MM.1S (cell line): ENCODE measurements at regions not wholly inside any gene's neighbourhood (a gene's known extent, or its start where the extent isn't known, plus 50 kb on each side); places are given as distances from the start of the nearest gene placed in this dataset.

Experiments used
- EZH2phosphoT487 ChIP-seq: fragments of 300-600 bp; sonication (generic); IDR thresholded peaks from 2 replicates; pipeline ENCODE4 v1.6.1; 2018; ENCODE audit warnings: antibody characterized with exemption, low read length
- TF ChIP-seq, protein P1 (sequence below): fragments of 300-600 bp; sonication (generic); IDR thresholded peaks from 2 replicates; pipeline ENCODE4 v1.5.1; 2016; ENCODE audit warnings: antibody characterized with exemption, low read length, mixed read lengths

GRCh38 chr3:144096016-144096415 lies 124.4 kb downstream of the DIPK2A start:
- TF ChIP-seq, protein P1, sequence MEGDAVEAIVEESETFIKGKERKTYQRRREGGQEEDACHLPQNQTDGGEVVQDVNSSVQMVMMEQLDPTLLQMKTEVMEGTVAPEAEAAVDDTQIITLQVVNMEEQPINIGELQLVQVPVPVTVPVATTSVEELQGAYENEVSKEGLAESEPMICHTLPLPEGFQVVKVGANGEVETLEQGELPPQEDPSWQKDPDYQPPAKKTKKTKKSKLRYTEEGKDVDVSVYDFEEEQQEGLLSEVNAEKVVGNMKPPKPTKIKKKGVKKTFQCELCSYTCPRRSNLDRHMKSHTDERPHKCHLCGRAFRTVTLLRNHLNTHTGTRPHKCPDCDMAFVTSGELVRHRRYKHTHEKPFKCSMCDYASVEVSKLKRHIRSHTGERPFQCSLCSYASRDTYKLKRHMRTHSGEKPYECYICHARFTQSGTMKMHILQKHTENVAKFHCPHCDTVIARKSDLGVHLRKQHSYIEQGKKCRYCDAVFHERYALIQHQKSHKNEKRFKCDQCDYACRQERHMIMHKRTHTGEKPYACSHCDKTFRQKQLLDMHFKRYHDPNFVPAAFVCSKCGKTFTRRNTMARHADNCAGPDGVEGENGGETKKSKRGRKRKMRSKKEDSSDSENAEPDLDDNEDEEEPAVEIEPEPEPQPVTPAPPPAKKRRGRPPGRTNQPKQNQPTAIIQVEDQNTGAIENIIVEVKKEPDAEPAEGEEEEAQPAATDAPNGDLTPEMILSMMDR: no peak
- no peak for TF ChIP-seq EZH2phosphoT487
